AG09309 (cell line): ENCODE measurements at regions not wholly inside any gene's neighbourhood (a gene's known extent, or its start where the extent isn't known, plus 50 kb on each side); places are given as distances from the start of the nearest gene placed in this dataset.

Source experiments
- DNase-seq: peaks from one replicate; pipeline ENCODE4 v3.0.0-alpha.2; 2010; ENCODE audit warnings: low read depth
- H3K4me3 ChIP-seq: 2 replicates; pipeline ENCODE4 v1.5.1; 2011; ENCODE audit warnings: mild to moderate bottlenecking, low read depth, low read length, moderate library complexity; ENCODE audit not compliant: control insufficient read depth
- TF ChIP-seq, protein P1 (sequence below): IDR thresholded peaks from 2 replicates; pipeline ENCODE4 v1.5.1; 2011; ENCODE audit warnings: mild to moderate bottlenecking, low read depth, low read length, inconsistent platforms; ENCODE audit not compliant: insufficient read depth, control insufficient read depth; ENCODE audit errors: missing control alignments

- TF ChIP-seq, protein P1, sequence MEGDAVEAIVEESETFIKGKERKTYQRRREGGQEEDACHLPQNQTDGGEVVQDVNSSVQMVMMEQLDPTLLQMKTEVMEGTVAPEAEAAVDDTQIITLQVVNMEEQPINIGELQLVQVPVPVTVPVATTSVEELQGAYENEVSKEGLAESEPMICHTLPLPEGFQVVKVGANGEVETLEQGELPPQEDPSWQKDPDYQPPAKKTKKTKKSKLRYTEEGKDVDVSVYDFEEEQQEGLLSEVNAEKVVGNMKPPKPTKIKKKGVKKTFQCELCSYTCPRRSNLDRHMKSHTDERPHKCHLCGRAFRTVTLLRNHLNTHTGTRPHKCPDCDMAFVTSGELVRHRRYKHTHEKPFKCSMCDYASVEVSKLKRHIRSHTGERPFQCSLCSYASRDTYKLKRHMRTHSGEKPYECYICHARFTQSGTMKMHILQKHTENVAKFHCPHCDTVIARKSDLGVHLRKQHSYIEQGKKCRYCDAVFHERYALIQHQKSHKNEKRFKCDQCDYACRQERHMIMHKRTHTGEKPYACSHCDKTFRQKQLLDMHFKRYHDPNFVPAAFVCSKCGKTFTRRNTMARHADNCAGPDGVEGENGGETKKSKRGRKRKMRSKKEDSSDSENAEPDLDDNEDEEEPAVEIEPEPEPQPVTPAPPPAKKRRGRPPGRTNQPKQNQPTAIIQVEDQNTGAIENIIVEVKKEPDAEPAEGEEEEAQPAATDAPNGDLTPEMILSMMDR: no peak
- DNase-seq: no peak
- H3K4me3 ChIP-seq: no peak overlapping the region
Observed at GRCh38 chr9:29021632-29022031, 1448.4 kb upstream of the C9orf72 start.

DNA sequence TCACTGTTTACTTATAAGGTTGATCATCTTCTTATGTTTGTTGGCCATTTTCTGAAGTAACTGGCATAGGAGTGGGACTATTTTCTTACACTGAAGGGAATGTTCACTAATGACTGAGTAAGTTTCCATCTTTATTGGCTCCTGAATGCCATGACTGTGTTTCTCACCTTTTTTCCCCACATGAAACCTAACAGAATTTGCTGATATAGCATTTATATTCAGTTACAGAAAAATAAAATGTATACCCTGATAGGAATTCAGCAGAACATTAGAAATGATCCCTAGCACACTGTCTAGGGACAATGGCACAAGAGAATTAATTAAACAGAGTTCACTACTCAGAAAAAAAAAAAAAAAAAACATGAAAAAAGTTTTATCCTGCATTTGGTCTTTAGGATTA, 1465.1 kb upstream of the C9orf72 start:
- TF ChIP-seq, protein P1: no peak
- no peak overlapping the region for H3K4me3 ChIP-seq
- DNase-seq: no peak

- DNase-seq: no peak
- H3K4me3 ChIP-seq: no peak overlapping the region
- TF ChIP-seq, protein P1: no peak
Observed at GRCh38 chr9:29039258-29039657, 1466.0 kb upstream of the C9orf72 start.

DNA sequence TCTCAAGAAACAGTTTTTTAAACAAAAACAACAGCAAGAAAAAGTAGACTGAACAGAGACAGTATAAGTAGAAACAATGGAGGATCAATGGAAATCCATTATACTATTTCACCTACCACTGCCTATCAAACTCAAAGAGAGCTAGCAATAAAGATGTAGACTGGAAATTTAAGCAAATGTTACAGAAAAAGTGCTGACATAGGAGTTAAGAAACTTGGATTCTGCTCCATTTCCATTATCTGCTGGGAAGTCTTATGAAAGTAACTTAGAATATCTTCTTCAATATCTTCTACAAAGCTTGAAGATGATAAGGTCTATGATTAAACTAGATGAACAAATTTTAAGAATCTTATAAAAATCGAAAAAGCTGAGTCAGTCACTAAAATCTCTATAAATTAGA, 1469.8 kb upstream of the C9orf72 start:
- H3K4me3 ChIP-seq: no peak overlapping the region
- TF ChIP-seq, protein P1: no peak
- DNase-seq: no peak

DNA sequence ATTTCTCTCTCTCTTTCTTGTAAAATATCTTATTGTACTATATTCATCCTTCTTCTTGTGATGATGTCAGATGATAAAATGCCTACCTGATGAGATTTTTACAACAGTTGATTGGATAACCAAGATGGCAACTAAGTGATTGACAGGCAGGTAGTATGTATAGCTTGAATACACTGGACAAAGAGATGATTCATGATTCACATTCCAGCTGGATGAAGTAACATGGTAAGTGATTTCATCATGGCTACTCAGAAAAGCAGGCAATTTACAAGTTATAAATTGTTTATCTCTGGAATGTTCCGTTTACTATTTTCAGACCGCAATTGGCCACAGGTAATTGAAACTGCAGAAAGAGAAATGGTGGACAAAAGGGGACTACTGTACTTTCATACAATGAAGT, 1471.7 kb upstream of the C9orf72 start:
- TF ChIP-seq, protein P1: no peak
- DNase-seq: no peak
- no peak overlapping the region for H3K4me3 ChIP-seq

DNA sequence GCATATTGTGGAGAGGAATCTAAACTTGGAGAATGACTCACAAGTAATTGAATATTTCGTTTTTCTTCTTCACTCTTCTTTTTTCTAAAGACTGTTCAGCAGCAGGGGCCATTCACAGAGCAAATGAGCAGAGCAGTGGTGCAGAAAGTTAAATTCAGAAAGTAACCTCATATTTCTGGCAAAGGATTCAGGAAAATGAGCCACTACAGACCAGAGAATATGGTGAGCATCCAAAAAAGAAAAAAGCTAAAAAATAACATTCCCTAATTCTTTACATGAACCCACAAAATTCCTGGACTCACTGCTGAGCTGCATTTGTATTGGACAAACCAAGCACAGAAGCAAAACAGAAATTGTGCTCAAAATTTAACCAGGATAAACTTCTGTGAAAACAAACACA, 1486.8 kb upstream of the C9orf72 start:
- H3K4me3 ChIP-seq: no peak overlapping the region
- TF ChIP-seq, protein P1: no peak
- DNase-seq: no peak

GRCh38 chr9:29062446-29062845, 1489.2 kb upstream of the C9orf72 start:
- no peak overlapping the region for H3K4me3 ChIP-seq
- TF ChIP-seq, protein P1: no peak
- no peak for DNase-seq
